Epithelial cell of proximal tubule (primary cell): ENCODE measurements at regions not wholly inside any gene's neighbourhood (a gene's known extent, or its start where the extent isn't known, plus 50 kb on each side); places are given as distances from the start of the nearest gene placed in this dataset.
"Not testable (repeated sequence)": the region's sequence is repeated elsewhere in the genome, so short reads cannot be mapped to it uniquely, and the experiment has no call there.

Experiments
- DNase-seq: peaks from one replicate; pipeline ENCODE4 v3.0.0-alpha.2; 2011; ENCODE audit warnings: low read depth
- H3K4me3 ChIP-seq: 2 replicates; pipeline ENCODE4 v1.5.1; 2011; ENCODE audit warnings: low read depth, mild to moderate bottlenecking, low read length
- TF ChIP-seq, protein P1 (sequence below): conservative IDR thresholded peaks from 2 replicates; pipeline ENCODE4 v1.5.1; 2012; ENCODE audit warnings: low read depth, mild to moderate bottlenecking, low read length

DNA sequence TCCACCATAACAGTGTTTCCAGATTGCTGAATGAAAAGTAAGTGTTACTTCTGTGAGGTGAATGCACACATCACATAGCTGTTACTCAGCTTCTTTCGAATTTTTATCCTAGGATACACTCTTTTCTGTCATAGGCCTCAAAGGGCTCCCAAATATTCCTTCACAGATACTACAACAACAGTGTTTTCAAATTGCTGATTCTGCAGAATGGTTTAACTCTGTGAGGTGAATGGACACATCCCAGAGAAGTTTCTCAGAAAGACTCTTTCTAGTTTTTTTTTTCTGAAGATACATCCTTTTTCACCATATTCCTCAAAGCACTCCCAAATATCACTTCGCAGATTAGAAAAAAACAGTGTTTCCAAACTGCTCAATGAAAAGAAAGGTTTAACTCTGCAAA, 221.1 kb downstream of the OR4A5 start:
- no peak for DNase-seq
- no peak overlapping the region for H3K4me3 ChIP-seq
- TF ChIP-seq, protein P1, sequence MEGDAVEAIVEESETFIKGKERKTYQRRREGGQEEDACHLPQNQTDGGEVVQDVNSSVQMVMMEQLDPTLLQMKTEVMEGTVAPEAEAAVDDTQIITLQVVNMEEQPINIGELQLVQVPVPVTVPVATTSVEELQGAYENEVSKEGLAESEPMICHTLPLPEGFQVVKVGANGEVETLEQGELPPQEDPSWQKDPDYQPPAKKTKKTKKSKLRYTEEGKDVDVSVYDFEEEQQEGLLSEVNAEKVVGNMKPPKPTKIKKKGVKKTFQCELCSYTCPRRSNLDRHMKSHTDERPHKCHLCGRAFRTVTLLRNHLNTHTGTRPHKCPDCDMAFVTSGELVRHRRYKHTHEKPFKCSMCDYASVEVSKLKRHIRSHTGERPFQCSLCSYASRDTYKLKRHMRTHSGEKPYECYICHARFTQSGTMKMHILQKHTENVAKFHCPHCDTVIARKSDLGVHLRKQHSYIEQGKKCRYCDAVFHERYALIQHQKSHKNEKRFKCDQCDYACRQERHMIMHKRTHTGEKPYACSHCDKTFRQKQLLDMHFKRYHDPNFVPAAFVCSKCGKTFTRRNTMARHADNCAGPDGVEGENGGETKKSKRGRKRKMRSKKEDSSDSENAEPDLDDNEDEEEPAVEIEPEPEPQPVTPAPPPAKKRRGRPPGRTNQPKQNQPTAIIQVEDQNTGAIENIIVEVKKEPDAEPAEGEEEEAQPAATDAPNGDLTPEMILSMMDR: no peak

DNA sequence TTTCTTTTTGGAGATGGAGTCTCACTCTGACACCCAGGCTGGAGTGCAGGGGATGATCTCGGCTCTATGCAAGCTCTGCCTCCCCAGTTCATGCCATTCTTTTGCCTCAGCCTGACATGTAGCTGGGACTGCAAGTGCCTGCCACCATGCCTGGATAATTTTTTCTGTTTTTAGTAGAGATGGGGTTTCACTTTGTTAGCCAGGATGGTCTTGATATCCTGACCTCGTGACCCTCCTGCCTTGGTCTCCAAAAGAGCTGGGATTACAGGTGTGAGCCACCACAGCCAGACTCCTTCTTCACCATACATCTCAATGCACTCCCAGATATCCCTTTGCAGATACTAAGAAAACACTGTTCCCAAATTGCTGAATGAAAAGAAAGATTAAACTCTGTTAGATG, 224.3 kb downstream of the OR4A5 start:
- DNase-seq: no peak
- TF ChIP-seq, protein P1: no peak
- H3K4me3 ChIP-seq: no peak overlapping the region

DNA sequence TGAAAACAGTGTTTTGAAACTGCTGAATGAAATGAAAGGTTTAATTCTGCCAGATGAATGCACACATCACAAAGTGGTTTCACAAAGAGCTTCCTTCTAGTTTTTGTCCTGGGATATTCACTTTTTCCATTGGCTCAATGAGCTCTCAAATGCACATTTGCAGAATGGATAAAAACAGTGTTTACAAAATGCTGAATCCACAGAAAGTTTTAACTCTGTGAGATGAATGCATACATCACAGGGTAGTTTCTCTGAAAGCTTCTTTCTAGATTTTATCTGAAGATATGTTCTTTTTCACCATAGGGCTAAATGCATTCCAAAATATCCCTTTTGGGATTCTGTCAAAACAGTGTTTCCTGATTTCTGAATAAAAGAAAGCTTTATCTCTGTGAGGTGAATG, 237.6 kb downstream of the OR4A5 start:
- no peak for DNase-seq
- TF ChIP-seq, protein P1: no peak
- H3K4me3 ChIP-seq: no peak overlapping the region

DNA sequence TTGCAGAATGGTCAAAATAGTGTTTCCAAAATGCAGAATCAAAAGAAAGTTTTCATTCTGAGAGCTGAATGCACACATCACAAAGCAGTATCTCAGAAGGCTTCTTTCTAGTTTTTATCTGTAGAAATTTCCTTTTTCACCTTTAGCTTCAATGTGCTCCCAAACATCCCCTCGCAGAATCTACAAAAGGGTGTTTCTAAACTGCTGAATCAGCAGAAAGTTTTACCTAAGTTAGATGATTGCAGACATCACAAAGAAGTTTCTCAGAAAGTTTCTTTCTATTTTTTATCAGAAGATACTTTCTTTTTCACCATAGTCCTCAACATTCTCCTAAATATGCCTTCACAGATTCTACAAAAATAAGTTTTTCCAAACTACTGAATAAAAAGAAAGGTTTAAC, 239.8 kb downstream of the OR4A5 start:
- no peak for DNase-seq
- H3K4me3 ChIP-seq: no peak overlapping the region
- TF ChIP-seq, protein P1: no peak

DNA sequence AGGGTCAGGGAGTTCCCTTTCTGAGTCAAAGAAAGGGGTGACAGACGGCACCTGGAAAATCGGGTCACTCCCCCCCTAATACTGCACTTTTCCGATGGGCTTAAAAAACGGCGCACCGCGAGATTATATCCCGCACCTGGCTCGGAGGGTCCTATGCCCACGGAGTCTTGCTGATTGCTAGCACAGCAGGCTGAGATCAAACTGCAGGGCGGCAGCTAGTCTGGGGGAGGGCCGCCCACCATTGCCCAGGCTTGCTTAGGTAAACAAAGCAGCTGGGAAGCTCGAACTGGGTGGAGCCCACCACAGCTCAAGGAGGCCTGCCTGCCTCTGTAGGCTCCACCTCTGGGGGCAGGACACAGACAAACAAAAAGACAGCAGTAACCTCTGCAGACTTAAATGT, 240.5 kb downstream of the OR4A5 start:
- DNase-seq, H3K4me3 ChIP-seq: not testable (repeated sequence)

DNA sequence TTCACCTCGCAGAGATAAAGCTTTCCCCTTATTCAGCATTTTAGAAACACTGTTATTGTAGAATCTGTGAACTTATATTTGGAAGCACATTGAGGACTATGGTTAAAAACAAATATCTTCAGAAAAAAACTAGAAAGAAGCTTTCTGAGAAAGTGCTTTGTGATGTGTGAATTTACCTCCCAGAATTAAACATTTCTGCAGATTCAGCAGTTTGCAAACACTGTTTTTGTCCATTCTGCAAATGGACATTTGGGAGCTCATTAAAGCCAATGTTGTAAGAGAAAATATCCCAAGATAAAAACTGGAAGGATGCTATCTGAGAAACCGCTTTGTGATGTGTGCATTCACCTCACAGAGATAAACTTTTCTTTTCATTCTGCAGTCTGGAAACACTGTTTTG, 272.7 kb downstream of the OR4A5 start:
- no peak overlapping the region for H3K4me3 ChIP-seq
- no peak for DNase-seq
- TF ChIP-seq, protein P1: no peak

DNA sequence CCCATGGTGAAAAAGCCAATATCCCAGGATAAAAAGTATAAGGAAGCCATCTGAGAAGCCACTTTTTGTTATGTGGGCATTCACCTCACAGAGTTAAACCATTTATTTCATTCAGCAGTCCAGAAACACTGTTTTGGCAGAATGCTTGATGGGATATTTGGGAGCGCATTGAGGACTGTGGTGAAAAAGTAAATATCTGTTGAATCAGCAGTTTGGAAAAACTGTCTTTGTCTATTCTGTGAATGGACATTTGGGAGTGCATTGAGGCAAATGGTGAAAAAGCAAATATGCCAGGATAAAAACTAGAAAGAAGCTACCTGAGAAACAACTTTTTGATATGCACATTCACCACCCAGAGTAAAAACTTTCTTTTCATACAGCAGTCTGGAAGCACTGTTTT, 276.2 kb upstream of the TRIM48 start:
- no peak overlapping the region for H3K4me3 ChIP-seq
- DNase-seq: no peak
- TF ChIP-seq, protein P1: no peak

DNA sequence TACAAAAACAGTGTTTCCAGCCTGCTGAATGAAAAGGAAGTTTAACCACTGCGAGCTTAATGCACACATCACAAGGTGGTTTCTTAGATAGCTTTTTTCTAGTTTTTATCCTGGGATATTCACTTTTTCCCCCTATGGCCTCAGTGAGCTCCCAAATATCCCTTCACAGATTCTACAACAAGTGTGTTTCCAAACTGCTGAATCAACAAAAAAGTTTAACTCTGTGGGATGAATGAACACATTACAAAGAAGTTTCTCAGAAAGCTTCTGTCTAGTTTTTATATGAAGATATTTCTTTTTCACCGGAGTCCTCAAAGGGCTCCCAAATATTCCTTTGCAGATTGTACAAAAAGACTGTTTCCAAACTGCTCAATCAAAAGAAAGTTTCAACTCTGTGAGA, 233.1 kb upstream of the TRIM48 start:
- not testable (repeated sequence) for H3K4me3 ChIP-seq, DNase-seq
